GM12878 (cell line): ENCODE measurements at regions not wholly inside any gene's neighbourhood (a gene's known extent, or its start where the extent isn't known, plus 50 kb on each side); places are given as distances from the start of the nearest gene placed in this dataset.

ENCODE experiments used
- BCL11A ChIP-seq: IDR thresholded peaks from 2 replicates; pipeline ENCODE4 v1.6.1; 2011; ENCODE audit warnings: low read depth, low read length
- CTCF ChIP-seq, 3 experiments: IDR thresholded peaks in 2 of 3; conservative IDR thresholded peaks in 1 of 3; 2 replicates each; pipeline ENCODE4 v1.5.1; 2011; ENCODE audit warnings: low read depth in 3 of 3, low read length in 3 of 3, mild to moderate bottlenecking in 3 of 3, control low read depth in 2 of 3, moderate library complexity in 2 of 3, inconsistent platforms in 1 of 3, mixed read lengths in 1 of 3; ENCODE audit not compliant: control insufficient read depth in 2 of 3, insufficient read depth in 1 of 3; ENCODE audit errors: extremely low read depth in 1 of 3
- HDAC2 ChIP-seq: fragments of 200-600 bp; sonication (generic); IDR thresholded peaks from 2 replicates; pipeline ENCODE4 v1.6.1; 2017
- MYC ChIP-seq: IDR thresholded peaks from 2 replicates; pipeline ENCODE4 v1.6.1; 2011; ENCODE audit warnings: mild to moderate bottlenecking, low read length, moderate library complexity, inconsistent platforms; ENCODE audit not compliant: insufficient read depth, insufficient replicate concordance, insufficient read length, severe bottlenecking
- NRF1 ChIP-seq: conservative IDR thresholded peaks from 2 replicates; pipeline ENCODE4 v1.6.1; 2011; ENCODE audit warnings: mild to moderate bottlenecking, low read depth, low read length, improper control_type of control experiment
- TARDBP ChIP-seq: IDR thresholded peaks from 2 replicates; pipeline ENCODE4 v1.6.1; 2016; ENCODE audit warnings: borderline replicate concordance
- ZSCAN29 ChIP-seq: fragments of 450-650 bp; IDR thresholded peaks from 2 replicates; pipeline ENCODE4 v1.6.1; 2017; ENCODE audit warnings: mild to moderate bottlenecking, moderate library complexity

DNA sequence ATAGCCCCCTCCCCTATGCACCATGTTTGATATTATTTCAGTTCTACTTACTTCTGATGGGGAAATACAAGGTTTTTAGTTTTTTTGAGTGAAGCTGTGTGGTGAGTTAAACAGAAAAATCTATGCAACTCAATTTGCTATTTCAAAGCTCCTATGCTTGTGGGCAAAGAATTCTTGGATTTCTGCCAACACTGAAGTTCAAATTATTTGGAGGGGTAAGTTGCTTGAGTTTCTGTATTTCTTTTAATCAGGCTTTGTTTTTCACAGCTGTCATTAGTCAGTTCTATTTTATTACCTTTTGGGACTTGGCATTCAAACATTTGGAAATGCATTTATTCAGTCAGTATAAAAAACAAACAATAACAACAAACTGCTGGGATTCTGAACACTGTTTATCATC lies 407.5 kb upstream of the MGAT4C start:
- TF ChIP-seq CTCF (IDR thresholded peaks at IDR 0.05 in 2 of 3, conservative IDR thresholded peaks at IDR 0.05 in 1 of 3; ENCODE audit: control insufficient read depth in 2 of 3, extremely low read depth in 1 of 3, insufficient read depth in 1 of 3, low read depth in 3 of 3, low read length in 3 of 3), result no peak
- no peak for TF ChIP-seq BCL11A
- TF ChIP-seq MYC, result no peak
- TF ChIP-seq HDAC2, result no peak
- no peak for TF ChIP-seq NRF1
- TF ChIP-seq ZSCAN29, result no peak
- TF ChIP-seq TARDBP, result no peak
